HepG2 (cell line): ENCODE measurements at regions not wholly inside any gene's neighbourhood (a gene's known extent, or its start where the extent isn't known, plus 50 kb on each side); places are given as distances from the start of the nearest gene placed in this dataset.

Experiments
- FOXP4 ChIP-seq: sonication (generic); formaldehyde crosslinking; IDR thresholded peaks from 2 replicates; pipeline ENCODE4 v1.4.0; 2020; ENCODE audit warnings: missing genetic modification reagents
- ISL2 ChIP-seq: sonication (generic); formaldehyde crosslinking; IDR thresholded peaks from 2 replicates; pipeline ENCODE4 v1.5.0; 2020; ENCODE audit warnings: missing genetic modification reagents
- KIAA2018 ChIP-seq: sonication (generic); formaldehyde crosslinking; IDR thresholded peaks from 2 replicates; pipeline ENCODE4 v1.5.0; 2020; ENCODE audit warnings: mild to moderate bottlenecking, missing genetic modification reagents, borderline replicate concordance
- PHF21A ChIP-seq: sonication (generic); formaldehyde crosslinking; IDR thresholded peaks from 2 replicates; pipeline ENCODE4 v1.5.0; 2020; ENCODE audit warnings: mild to moderate bottlenecking, missing genetic modification reagents
- SOX13 ChIP-seq, 3 experiments: fragments of 450-650 bp in 1 of 3; sonication (generic) in 1 of 3; formaldehyde crosslinking in 1 of 3; IDR thresholded peaks in 2 of 3; conservative IDR thresholded peaks in 1 of 3; 2 replicates each; pipeline versions ENCODE4 v1.5.0 to v1.6.1; 2016 to 2020; ENCODE audit warnings: antibody characterized with exemption in 1 of 3, mild to moderate bottlenecking in 1 of 3, missing compliant biosample characterization in 1 of 3, missing genetic modification reagents in 1 of 3, moderate library complexity in 1 of 3
- SOX5 ChIP-seq: IDR thresholded peaks from 2 replicates; pipeline ENCODE4 v1.6.1; 2016; ENCODE audit warnings: borderline replicate concordance

- TF ChIP-seq KIAA2018 (CRISPR knock-in tag) (no peak), SOX13 (IDR thresholded peaks at IDR 0.05) (no peak), SOX13 (CRISPR knock-in tag; conservative IDR thresholded peaks at IDR 0.05 in 1 of 2, IDR thresholded peaks at IDR 0.05 in 1 of 2) (0 out of 4 replicates have a peak, but pooled peaks of 1 of the 2 experiments have one; percentile 33), ISL2 (CRISPR knock-in tag) (peak; percentile 49; the same call in 1 of the 2 replicates), PHF21A (CRISPR knock-in tag) (0 out of 2 replicates have a peak, but pooled peaks have one; percentile 27), SOX5 (CRISPR knock-in tag) (no peak), FOXP4 (0 out of 2 replicates have a peak, but pooled peaks have one; percentile 24)
- TF ChIP-seq, all 625 proteins: peak for 26
These were observed 138.4 kb upstream of the CDKN3 start (continued) for GRCh38 chr14:54258382-54258781.
